Posterior vena cava (tissue), 2 donors: ENCODE measurements at regions not wholly inside any gene's neighbourhood (a gene's known extent, or its start where the extent isn't known, plus 50 kb on each side); places are given as distances from the start of the nearest gene placed in this dataset.
"Not testable (repeated sequence)": the region's sequence is repeated elsewhere in the genome, so short reads cannot be mapped to it uniquely, and the experiment has no call there.

ENCODE experiments used
- DNase-seq: peaks from one replicate; pipeline ENCODE4 v3.0.0-alpha.2; 2020; ENCODE audit warnings: low spot score
- intact Hi-C, 2 donors: fragments of 100-400 bp; cut with DNase I; formaldehyde crosslinking; loops; one replicate each; pipeline versions ENCODE4 v1.14.1 to v1.14.2; 2022 to 2023
- donor health status: DM: yes; HTN: yes; CAD: no.
- donor health status: DM: yes; HTN: yes; CAD: no.

GRCh38 chr17:30653038-30653437 is 171.5 kb downstream of the CRLF3 start:
- intact Hi-C loops, DNase-seq: not testable (repeated sequence)

- intact Hi-C loops, DNase-seq: not testable (repeated sequence)
Measured at GRCh38 chr17:30650149-30650548, 172.9 kb downstream of the GOSR1 start.

- DNase-seq, intact Hi-C loops: not testable (repeated sequence)
Measured at GRCh38 chr17:30648015-30648620, 170.9 kb downstream of the GOSR1 start.

- intact Hi-C loops, DNase-seq: not testable (repeated sequence)
Measured at GRCh38 chr17:30645875-30646274, 168.7 kb downstream of the GOSR1 start.

- intact Hi-C loops, DNase-seq: not testable (repeated sequence)
Measured at GRCh38 chr17:30644713-30645112, 167.5 kb downstream of the GOSR1 start.

- intact Hi-C loops, result not testable (repeated sequence)
Measured at GRCh38 chr17:30644287-30644686, 167.1 kb downstream of the GOSR1 start.

GRCh38 chr17:30641428-30641827 is 164.2 kb downstream of the GOSR1 start:
- intact Hi-C loops, result not testable (repeated sequence)

More at GRCh38 chr17:30644287-30644686, 167.1 kb downstream of the GOSR1 start:
- DNase-seq, result not testable (repeated sequence)

GRCh38 chr17:30639391-30639790 is 162.2 kb downstream of the GOSR1 start:
- DNase-seq, intact Hi-C loops: not testable (repeated sequence)

More at GRCh38 chr17:30641428-30641827, 164.2 kb downstream of the GOSR1 start:
- not testable (repeated sequence) for DNase-seq

- DNase-seq, intact Hi-C loops: not testable (repeated sequence)
Measured at GRCh38 chr17:30638968-30639367, 161.8 kb downstream of the GOSR1 start.

GRCh38 chr17:30631651-30632050 is 154.4 kb downstream of the GOSR1 start:
- DNase-seq, intact Hi-C loops: not testable (repeated sequence)

- intact Hi-C loops, DNase-seq: not testable (repeated sequence)
Measured at GRCh38 chr17:30625380-30625779, 148.2 kb downstream of the GOSR1 start.

- DNase-seq, intact Hi-C loops: not testable (repeated sequence)
Measured at GRCh38 chr17:30624180-30624579, 147.0 kb downstream of the GOSR1 start.

- intact Hi-C loops, DNase-seq: not testable (repeated sequence)
Measured at GRCh38 chr17:30609682-30610081, 132.5 kb downstream of the GOSR1 start.

- DNase-seq, result no peak
- intact Hi-C loops, result no loop called here
Measured at GRCh38 chr17:30605523-30605922, 128.3 kb downstream of the GOSR1 start.

- intact Hi-C loops, result no loop called here
- no peak for DNase-seq
Measured at GRCh38 chr17:30605027-30605426, 127.8 kb downstream of the GOSR1 start.

- intact Hi-C loops, result not testable (repeated sequence)
Measured at GRCh38 chr17:30602396-30602795, 125.2 kb downstream of the GOSR1 start.

GRCh38 chr17:30601984-30602383 is 124.8 kb downstream of the GOSR1 start:
- DNase-seq, intact Hi-C loops: not testable (repeated sequence)

More at GRCh38 chr17:30602396-30602795, 125.2 kb downstream of the GOSR1 start:
- not testable (repeated sequence) for DNase-seq

GRCh38 chr17:30600830-30601494 is 123.8 kb downstream of the GOSR1 start:
- intact Hi-C loops, result no loop called here
- DNase-seq, result no peak

GRCh38 chr17:30600060-30600829 is 123.0 kb downstream of the GOSR1 start:
- peak; percentile 95 for DNase-seq
- intact Hi-C loops, result no loop called here
